HEK293T (cell line): ENCODE measurements at regions not wholly inside any gene's neighbourhood (a gene's known extent, or its start where the extent isn't known, plus 50 kb on each side); places are given as distances from the start of the nearest gene placed in this dataset.

Experiments used
- ARNT ChIP-seq: fragments of 450-650 bp; IDR thresholded peaks from 2 replicates; pipeline ENCODE4 v1.6.1; 2017; ENCODE audit warnings: mild to moderate bottlenecking
- BHLHE40 ChIP-seq: fragments of 450-650 bp; IDR thresholded peaks from 2 replicates; pipeline ENCODE4 v1.6.1; 2016; ENCODE audit warnings: mild to moderate bottlenecking, moderate library complexity, borderline replicate concordance
- FOXM1 ChIP-seq: fragments of 450-650 bp; IDR thresholded peaks from 2 replicates; pipeline ENCODE4 v1.6.1; 2017; ENCODE audit warnings: mild to moderate bottlenecking, borderline replicate concordance
- NFRKB ChIP-seq: fragments of 450-650 bp; IDR thresholded peaks from 2 replicates; pipeline ENCODE4 v1.6.1; 2016; ENCODE audit warnings: mild to moderate bottlenecking, moderate library complexity
- SP1 ChIP-seq: fragments of 450-650 bp; IDR thresholded peaks from 2 replicates; pipeline ENCODE4 v1.6.1; 2017
- SUZ12 ChIP-seq: fragments of 450-650 bp; IDR thresholded peaks from 2 replicates; pipeline ENCODE4 v1.6.1; 2016; ENCODE audit warnings: mild to moderate bottlenecking
- TARDBP ChIP-seq: fragments of 450-650 bp; IDR thresholded peaks from 2 replicates; pipeline ENCODE4 v1.6.1; 2016
- TF ChIP-seq, protein P1 (sequence below): fragments of 450-650 bp; IDR thresholded peaks from 2 replicates; pipeline ENCODE4 v1.6.1; 2016

DNA sequence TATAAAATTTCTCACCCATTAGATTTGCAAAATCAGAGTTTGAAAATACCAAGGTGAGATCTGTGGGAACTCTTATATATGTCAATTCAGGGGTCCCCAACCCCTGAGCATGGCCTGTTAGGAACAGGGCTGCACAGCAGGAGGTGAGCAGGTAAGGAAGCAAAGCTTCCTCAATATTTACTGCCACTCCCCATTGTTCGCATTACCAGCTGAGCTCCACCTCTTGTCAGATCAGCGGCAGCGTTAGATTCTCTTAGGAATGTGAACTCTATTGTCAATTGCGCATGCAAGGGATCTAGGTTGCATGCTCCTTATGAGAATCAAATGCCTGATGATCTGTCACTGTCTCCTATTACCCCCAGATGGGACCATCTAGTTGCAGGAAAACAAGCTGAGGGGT, 376.6 kb downstream of the LMO4 start:
- no peak for TF ChIP-seq BHLHE40
- TF ChIP-seq TARDBP, result no peak
- no peak for TF ChIP-seq SP1
- no peak for TF ChIP-seq FOXM1
- no peak for TF ChIP-seq NFRKB
- TF ChIP-seq, protein P1, sequence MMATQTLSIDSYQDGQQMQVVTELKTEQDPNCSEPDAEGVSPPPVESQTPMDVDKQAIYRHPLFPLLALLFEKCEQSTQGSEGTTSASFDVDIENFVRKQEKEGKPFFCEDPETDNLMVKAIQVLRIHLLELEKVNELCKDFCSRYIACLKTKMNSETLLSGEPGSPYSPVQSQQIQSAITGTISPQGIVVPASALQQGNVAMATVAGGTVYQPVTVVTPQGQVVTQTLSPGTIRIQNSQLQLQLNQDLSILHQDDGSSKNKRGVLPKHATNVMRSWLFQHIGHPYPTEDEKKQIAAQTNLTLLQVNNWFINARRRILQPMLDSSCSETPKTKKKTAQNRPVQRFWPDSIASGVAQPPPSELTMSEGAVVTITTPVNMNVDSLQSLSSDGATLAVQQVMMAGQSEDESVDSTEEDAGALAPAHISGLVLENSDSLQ, result no peak
- TF ChIP-seq ARNT, result no peak
- TF ChIP-seq SUZ12, result no peak
